Head of caudate nucleus (tissue), 42 donors: ENCODE measurements at regions not wholly inside any gene's neighbourhood (a gene's known extent, or its start where the extent isn't known, plus 50 kb on each side); places are given as distances from the start of the nearest gene placed in this dataset.
A peak's percentile ranks its signal among the peaks of the same experiment; 100 is the strongest.

Source experiments
- DNase-seq, 42 donors: peaks; one replicate each; pipeline versions ENCODE4 v3.0.0 to v3.0.0-alpha.2; 2020 to 2021; ENCODE audit warnings: mixed read lengths in 7 of 42
- intact Hi-C: fragments of 100-400 bp; cut with DNase I; formaldehyde crosslinking; loops from one replicate; pipeline ENCODE4 v1.15.0; 2022

DNA sequence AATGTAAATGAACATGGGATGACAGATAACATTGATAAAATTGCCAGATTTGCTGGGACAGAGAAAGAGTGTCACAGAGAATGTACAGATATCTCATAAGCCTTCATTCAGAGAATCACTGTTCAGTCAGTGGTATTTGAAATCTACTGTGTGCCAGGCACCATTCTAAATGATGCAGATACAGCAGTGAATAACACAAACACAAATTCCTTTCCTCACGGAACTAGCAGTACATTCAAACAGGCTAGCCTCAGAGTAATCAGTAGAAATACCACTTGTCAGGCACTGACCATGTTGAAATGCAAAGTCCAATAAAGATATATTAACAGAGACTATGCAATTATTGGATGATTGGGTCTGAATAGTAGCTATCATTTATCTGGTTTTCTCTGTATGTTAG lies 211.0 kb downstream of the RDH14 start:
- intact Hi-C loops, result no loop called here
- DNase-seq, result no peak

DNA sequence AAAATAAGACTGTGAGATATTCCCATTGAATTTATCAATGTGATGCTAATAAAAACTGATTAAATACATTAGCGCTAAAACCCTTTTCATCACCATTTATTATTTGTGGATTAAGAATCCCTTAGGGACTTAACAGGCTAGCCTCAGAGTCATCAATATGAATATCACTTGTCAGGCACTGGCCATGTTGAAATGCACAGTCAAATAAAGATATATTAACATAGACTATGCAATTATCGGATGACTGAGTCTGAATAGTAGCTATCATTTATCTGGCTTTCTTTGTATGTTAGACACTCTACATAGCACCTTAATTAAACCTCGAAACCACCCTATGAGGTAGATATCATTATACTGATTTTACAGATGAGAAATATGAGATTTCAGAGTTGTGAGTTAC lies 213.6 kb downstream of the RDH14 start:
- no peak for DNase-seq
- intact Hi-C loops, result no loop called here

DNA sequence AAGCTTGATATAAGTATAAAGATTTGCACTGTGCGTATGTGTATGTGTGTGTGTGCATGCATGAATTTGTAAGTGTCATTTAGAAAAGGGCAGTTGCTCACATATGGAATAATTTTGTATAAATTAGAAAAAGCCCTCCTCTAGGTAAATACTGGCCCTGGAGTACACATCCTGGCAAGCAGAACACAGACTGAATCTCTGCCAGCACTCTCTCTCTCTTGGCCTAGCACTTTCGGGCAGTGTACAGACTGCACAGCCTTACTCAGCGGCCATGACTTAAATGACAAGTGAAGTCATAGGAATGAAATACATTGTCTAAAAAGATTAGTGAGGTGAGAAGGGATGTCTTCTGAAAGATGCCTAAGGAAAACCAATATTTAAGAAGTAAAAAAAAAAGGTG lies 214.1 kb downstream of the RDH14 start:
- intact Hi-C loops, result no loop called here
- DNase-seq, result peak in 1 of 42 donors; percentile 2

DNA sequence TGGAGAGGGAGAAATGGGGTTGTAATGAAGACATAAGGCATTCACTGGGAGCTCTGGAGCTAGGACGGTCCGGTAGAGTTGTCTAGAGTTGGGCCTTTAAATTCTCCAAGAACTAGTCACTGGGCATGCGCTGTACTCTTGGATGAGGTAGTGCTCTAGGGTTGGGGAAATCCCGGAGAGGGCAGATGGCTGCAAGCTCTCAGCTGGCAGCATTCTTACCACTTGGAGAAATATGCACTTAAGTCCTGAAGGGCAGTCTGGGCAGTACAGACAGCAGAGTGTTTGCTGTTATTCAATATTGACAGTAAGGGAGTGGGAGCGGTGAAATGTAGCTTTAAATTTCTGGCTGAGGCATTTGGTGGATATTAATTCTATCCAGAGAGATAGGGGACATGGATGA lies 214.6 kb downstream of the RDH14 start:
- intact Hi-C loops, result no loop called here
- no peak for DNase-seq

DNA sequence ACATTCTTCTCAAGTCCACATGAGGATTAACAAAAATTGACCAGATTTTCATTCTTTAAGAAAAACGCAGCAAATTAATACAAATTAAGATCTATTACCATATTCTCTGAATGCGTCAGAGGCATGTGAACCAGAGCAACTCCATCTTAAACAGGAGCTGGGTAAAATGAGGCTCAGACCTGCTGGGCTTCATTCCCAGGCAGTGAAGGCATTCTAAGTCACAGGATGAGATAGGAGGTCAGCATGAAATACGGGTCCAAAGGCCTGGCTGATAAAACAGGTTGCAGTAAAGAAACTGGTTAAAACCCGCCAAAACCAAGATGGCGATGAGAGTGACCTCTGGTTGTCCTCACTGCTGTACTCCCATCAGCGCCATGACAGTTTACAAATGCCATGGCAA lies 217.6 kb downstream of the RDH14 start:
- no peak for DNase-seq
- intact Hi-C loops, result no loop called here

DNA sequence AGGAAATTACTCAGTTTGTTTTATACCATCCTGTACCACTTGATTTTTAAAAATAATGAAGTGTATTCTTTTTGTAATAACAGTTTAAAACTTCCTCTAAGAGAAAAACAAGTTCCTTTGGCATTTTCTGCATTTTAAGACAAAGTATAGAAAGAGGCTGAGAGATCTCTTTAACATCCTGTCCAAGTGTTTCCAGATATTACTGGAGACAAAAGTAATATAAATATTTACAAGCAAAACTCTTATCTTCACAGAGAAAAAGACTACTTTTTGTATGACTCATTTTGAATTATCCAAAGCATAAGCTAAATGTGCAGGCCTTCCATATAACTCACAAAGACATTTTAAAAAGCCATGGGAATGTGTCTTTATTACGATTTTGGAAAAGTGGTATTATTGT lies 221.1 kb downstream of the RDH14 start:
- intact Hi-C loops, result no loop called here
- DNase-seq, result no peak

DNA sequence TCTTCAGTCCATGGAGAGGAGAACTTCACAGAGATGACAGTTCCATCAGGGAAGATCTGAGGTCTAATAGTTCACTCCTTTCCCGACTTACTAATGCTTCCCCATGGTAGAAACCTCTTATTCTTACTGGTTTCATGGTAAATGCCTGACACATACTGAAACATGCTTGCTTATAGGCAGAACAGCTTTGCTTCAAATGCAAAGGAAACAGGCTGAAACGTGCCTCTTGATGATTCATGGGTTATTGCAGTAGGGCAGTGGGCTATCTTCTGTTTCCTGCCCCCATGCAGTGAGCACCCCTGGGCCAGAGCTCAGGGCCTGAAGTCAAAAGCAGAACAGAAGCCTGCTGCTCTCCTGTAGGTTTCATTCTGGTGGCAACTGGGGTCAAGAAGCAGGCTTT lies 223.5 kb downstream of the RDH14 start:
- intact Hi-C loops, result no loop called here
- DNase-seq, result no peak

DNA sequence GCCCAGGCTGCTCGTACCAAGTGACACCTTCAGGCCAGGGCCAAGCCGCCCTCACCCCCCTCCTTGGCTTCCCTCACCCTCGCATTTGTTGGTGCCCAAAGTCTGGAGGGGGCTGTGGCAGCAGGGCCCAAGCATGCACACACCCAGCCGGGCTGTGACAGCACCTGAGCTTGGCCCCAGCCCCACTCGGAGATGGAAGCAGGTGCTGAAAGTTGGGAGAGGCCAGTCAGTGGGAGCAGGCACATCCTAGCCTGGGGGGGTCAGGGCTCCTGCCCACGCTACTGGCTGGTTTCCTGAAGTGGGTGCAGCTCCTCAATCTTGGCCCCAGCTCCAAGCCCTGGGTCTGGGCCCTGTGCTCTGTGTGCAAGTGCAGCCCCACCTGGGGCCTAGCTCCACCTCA lies 228.0 kb downstream of the RDH14 start:
- intact Hi-C loops, result no loop called here
- DNase-seq, result no peak

DNA sequence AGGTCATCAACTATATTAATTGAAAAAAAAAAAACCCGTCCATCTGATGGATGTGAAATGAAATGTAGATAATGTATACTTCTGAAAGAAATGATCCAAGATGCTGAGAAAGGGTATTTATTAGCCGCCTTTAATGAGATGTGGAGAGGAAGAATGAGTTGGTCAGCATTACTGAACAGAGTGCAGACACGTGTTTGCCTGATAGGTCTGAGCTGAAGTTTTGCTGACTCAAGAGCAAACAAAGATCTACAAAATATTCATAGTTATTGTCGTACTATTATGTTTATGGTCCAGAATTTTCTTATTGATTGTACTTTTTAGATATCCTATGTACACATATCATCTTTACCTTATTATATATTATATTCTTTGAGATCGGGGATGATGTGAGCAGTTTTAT lies 235.3 kb downstream of the RDH14 start:
- intact Hi-C loops, result no loop called here
- DNase-seq, result no peak

DNA sequence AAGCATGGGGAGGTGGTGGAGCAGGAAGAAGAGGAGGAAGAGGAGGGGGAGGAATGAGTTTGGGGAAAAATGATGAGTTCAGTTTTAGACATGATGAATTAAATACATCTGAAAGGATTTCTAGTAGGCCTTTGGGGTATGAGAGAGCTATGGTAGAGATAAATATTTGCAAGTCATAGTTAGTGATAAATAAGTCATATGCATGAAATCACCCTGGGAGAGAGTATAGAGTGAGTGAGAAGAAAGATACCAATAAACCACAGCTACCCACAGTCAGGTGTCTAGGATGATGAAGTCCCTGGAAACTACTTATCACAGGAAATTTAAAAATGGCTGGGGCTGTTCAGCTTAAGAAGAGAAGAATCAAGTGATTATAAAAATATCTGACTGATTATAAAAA lies 240.5 kb downstream of the RDH14 start:
- intact Hi-C loops, result no loop called here

DNA sequence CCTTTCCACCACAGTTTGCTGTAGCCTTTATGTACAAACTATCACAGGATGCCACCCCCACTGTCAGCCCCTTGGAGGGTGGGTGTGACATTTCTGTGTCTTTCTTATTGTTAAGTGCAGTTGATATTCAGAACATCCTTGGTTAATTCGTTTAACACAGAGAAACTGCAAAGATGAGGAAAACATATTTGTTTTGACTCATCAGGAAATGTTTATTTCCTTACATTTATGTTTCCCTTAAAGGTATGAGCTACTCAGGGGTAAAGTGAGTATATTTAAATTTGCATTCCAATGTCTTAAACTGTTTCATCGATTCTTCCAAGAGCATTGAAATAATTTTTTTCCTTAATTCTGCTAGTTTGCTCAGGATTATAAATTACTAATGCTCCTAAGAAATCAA lies 243.4 kb downstream of the RDH14 start:
- intact Hi-C loops, result no loop called here

More for the DNA sequence above, 240.5 kb downstream of the RDH14 start:
- DNase-seq, result no peak

DNA sequence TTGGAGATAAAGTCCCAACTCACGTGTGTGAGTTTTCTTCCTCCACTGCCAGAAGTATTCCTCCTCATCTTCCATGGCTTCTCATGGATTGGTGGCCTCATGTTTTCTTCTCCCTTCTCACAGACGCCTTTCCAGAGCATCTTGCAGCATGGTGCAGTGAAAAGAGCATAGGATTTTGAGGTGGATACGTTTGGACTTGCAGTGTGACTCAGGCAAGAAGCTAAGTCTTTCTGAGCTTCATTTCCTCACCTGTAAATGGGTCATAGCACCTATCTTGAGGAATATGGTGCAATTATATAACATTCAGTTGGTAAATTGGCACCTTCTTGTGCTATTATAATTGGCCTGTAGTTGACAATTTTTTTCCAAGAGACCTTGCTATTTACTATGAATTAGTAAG lies 247.6 kb downstream of the RDH14 start:
- DNase-seq, result no peak
- intact Hi-C loops, result no loop called here

More for the DNA sequence above, 243.4 kb downstream of the RDH14 start:
- no peak for DNase-seq

DNA sequence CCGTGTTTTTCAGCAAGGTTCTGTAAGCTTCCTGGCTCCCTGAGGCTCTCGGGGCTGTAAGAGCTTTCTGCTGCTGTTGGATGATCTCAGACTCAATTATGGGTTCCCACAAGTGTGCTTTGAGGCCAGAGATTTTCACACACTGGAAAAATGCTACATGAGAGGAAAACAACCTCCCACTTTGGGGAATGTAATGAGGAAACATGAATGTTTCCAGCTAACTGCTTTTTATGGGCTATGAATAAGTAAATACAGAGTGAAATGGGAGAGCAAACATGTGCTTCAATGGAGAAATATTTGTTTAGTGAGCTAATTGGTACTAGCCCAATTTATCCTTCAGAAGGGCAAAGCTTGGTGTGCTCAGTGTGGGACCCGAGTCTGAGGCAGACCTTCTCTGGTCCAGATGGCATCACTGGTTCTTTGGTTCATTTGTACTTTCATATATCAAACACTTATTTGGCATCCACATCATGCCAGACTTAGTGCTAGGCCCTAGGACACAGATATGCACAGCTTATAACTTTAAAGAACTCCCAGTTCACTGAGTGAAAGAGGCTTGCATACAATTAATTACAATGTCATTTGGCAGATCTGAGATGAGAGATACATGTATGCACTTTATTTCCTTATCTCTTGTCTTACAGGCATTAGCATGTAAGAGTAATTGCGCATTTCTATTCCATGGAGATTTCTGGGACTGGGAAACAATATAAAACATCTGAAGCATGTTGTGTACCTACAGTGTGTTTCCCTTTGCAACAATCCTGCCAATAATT lies 248.8 kb downstream of the RDH14 start:
- DNase-seq, result no peak
- intact Hi-C loops, result no loop called here

DNA sequence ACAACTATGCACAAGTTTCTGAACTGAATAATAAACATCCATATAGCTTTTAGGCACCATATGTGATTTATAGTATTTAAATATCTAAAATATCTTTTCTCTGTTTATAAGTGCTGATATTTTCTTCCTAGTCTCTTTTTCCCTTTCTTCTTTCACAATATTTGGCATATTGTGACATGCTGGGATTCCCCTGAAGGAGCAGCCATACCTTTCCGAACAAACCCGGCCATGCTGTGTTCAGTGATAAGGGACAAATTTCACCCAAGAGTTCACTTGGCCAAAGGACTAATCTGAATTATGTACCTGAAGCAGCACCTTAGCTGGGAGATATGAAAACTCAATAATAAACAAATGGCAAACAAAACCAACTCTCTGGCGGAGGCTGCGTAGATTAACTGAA lies 250.8 kb downstream of the RDH14 start:
- no peak for DNase-seq
- intact Hi-C loops, result no loop called here

DNA sequence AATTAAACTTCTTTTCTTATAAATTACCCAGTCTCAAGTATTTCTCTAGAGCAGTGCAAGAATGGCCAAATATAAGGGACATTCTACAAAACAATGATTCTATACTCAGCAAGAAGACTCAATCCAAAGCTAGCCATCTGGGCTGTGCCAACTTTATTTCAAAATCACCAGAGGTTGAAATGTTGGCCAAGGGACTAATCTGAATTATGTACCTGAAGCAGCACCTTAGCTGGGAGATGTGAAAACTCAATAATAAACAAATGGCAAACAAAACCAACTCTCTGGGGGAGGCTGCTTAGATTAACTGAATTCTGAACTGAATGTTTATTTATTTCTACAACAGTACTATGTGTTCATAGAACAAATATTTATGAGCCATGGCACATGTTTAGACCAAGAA lies 251.3 kb downstream of the RDH14 start:
- DNase-seq, result no peak
- intact Hi-C loops, result no loop called here

DNA sequence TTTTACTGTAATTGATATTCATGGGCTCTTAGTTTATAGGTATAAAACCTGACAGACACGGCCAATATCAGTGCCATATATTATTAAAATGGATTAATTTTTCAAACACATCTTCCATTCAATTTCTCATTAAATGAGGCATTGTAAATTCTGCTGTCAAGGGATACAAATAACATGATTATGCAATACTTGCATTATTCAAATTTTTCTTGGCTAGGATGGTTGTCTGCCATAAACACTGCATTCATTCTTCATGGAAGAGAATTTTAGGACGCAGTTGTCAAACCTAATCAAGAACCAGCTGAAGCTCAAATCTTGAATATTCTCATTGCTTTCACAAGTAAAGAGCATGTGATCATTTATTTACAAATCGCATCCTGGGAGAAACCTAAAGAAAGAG lies 255.6 kb downstream of the RDH14 start:
- intact Hi-C loops, result no loop called here

DNA sequence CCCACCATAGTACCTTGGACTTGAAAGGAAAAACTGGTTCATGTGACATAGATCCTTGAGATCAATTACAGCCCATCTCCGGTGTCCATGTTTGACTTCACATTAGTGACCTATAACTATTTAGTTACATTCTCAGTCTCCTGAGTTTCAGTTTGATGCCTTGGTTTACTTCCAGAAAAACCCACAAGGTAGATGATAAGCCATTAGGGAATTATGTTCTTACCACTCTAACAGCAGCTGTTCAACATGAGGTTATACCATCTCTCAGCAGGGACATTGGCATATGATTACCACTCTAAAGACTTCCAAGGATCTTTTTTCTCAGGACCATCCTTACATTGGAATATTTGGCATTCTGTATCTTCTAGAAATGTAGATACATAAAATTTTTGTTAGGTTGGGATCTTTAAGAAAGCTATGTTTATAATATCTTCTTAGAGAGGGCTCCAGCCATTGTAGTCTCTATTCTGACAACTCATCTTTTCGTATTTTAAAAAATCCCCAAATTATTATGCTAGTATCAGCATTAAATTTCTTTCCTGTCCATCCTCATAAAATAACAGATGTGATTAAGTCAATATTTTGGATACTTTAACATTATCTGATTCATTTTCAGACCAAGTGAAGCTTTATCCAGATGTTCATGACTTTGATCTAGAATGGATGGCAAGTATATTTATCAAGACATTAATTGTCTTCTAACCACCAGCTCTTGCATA lies 258.9 kb downstream of the RDH14 start:
- intact Hi-C loops, result no loop called here
- DNase-seq, result no peak

More for the DNA sequence above, 255.6 kb downstream of the RDH14 start:
- DNase-seq, result no peak

DNA sequence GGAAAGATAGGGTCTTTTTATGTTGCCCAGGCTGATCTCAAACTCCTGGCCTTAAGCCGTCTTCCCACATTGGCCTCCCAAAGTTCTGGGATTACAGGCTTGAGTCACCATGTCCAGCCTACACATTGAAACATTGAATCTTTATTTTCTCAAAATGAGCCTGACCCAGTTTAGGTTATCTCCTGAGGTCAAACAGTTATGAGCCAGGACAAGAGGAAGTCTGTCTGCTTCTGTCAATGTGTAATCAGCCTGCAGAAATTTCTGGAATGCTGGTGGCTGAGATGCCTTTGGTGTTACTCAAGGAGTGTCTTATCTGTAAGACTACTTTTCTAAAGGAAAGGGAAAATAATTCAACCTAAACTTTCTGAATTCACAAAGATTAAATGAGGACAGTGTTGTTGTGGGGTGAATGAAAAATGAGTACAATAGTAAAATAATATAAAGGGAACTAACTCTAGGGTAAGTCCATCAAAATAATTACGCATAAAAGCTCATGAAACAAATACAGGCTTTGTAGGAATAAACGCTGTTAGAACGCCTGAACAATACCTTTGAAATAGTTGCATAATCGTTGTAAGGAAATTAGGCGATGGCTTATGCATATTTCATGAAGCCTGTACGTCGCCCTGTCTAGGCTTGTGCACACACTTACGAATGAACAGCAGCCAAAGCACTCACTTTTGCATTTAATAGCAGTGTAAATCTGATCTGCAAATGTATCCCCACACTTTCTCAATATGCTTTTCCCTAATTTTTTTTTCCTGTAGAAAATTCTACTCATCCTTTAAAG lies 260.8 kb downstream of the RDH14 start:
- DNase-seq, result peak in 18 of 42 donors; percentile 2 to 55 (median 22)

DNA sequence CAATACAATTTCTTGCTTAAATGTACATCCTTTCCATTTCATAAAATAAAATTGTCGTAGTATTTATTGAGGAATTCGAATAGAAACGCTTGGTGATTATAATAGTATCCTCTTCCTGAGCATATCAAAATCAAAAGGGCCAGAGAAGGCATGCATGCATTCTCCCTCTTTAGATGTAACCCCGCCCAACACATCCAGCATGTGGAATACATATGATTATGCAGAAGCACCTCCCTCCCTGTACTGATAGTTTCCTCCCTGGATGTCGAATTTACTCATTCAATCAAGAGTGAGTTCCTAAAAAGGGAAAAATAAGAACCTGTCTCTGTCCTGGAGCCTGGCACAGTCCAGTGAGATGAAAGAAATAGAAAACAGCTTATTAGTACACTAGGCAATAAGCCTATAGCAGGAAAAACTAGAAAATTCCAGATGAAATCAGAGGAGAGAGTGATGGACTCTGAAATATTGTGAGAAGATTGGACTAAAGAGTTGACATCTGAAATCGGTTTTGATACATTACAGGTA lies 262.9 kb downstream of the RDH14 start:
- no peak for DNase-seq
- intact Hi-C loops, result no loop called here

More for the DNA sequence above, 260.8 kb downstream of the RDH14 start:
- intact Hi-C loops, result no loop called here

DNA sequence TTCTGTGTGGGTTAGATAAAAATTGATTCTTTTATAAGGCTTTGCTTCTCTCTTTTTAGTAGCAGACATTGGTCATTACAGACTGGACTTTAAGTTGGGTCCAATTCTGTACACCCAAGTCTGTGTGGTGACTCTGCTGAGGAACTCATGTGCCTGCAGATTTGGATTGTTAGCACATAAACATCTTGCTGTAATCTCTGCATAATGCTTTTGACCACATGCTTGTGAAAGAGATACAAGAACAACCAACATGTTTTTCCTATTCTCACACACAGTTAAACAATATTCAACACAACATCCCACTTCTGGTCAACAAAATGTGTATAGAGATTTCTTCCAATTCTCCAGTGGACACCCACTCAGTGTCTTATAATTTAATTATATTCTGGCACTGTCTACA lies 270.1 kb downstream of the RDH14 start:
- no peak for DNase-seq
- intact Hi-C loops, result no loop called here
